ENCODE measurements at regions not wholly inside any gene's neighbourhood (a gene's known extent, or its start where the extent isn't known, plus 50 kb on each side); places are given as distances from the start of the nearest gene placed in this dataset.
A peak's percentile ranks its signal among the peaks of the same experiment; 100 is the strongest.

DNA sequence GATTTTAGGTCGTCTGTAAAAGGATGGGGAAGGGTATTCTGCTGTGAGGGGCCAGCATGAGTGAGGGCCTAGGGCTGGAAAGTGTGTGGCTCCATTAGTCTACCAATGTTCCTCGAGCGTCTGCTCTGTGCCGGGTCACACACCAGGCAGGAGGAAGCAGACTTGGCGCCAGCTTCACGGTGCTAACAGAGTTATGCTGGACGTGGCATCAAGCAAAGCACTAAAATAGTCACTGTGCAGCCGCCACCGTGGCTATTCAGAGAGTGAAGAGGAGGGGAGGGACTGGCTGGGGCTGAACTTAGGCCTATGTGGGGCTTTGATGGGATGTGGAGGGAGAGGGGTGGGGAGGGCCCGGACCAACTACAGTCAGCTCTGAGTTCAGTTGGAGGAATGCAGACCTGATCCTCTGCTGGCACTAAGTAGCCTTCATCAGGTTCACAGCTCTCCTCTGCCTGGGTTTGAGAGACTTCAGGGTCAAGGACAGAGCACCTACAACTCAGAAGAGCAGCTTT is 83.9 kb upstream of the MSX1 start:
- DNase-seq (ENCODE audit: low spot score): no peak

DNA sequence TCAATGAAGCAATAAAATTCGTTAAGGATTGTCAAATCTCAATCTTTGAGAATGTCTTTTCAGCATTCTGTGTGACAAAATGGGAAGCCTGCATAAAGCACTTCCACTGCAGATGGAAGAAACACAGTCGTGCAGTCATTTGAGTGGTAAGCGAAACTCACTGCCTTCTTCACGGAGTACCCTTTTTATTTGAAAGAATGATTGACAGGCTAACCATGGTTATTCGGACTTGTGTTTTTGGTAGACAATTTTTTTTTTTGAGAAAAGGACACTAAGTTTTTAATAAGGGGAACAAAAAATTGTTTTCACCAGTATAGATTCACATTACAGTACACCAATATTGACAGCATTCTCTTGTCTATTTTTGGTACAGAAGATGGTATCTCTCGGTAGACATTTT is 86.9 kb upstream of the MSX1 start:
- DNase-seq (ENCODE audit: low spot score): no peak

DNA sequence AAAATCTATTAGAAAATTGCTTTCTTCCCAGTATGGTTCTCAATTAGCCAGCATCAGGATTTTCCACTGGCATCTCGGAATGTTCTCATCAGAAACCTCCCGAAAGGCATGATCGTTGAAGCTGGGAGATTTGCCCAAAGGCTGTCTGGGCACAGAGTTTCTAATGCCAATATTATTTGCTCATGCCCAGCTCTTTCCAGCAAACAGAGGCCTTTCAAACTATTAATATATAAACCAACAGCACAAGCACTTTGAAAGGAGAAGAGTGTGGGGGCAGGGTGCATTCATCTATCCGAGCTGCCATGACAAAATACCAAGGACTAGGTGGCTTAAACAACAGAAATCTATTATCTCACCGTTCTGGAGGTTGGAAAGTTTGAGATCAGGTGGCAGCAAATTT is 88.3 kb upstream of the MSX1 start:
- no peak for DNase-seq (ENCODE audit: low spot score)

DNA sequence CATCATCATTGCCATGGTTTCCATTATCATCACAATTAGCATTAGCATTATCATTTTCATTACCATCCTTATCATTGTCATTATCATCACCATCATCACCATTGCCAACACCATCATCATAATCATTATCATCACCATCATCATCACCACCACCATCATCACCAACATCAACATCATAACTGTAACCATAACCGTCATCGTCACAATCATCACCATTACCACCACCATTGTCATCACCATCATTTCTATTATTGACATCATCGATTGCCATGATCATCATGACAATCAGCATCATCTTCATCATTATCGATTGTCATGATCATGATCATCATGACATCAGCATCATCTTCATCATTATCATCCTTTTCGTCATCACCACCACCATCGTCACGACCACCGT is 88.9 kb upstream of the MSX1 start:
- no peak for DNase-seq (ENCODE audit: low spot score)

DNA sequence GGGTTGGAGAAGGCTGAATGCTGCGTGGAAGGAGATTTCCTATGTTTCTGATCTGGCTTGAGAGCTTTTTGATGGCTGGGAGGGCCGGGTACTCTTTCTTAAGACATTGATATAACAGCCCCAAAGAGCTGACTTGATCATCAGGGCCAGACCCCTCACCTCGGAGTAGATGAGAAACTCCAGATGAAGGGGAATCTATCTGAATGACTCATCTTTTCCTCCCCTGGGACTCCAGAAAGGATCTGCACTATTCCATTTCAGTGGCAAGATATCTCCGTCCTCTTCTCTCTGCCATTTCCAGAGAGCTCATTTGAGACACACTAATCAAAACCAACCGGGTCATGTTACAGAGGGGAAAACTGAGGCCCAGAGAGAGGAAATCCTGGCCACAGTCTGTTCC is 92.9 kb upstream of the MSX1 start:
- peak; percentile 65 for DNase-seq (ENCODE audit: low spot score)

DNA sequence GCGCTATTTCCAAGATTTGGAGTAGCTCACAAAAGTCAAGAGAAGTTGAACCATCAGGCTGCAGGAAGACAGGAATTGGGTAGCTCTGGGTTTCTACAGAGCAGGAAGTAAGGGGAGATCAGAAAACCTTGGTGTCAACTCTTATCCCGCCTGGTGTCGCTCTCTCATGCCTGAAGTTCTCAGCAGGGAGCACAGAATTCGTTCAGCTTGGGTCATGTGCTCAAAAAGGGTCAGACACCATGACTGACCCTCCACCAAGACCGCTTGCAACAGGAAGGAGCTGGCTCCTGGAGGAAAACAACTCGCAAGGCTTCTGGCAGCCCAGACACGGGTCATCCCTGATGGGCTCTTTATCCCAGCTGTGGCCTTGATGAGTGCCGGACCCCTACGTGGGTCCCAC is 93.7 kb upstream of the MSX1 start:
- no peak for DNase-seq (ENCODE audit: low spot score)

DNA sequence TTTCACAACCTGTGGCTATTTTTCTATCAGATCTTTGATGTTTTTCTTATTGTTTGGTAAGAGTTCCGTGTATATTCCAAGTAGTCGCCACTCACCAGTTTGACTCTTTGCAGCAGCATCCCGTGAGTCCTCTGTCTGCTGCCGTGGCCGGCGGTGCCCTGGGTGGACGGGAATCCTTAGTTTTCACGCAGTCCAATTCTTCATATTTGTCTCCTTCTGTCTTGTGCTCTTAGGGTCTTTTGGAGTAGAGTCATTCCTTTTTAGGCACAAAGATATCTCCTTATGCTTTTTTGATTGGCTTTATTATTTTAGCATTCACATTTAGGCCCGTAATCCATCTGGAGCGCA is 94.9 kb upstream of the MSX1 start:
- DNase-seq (ENCODE audit: low spot score): no peak

DNA sequence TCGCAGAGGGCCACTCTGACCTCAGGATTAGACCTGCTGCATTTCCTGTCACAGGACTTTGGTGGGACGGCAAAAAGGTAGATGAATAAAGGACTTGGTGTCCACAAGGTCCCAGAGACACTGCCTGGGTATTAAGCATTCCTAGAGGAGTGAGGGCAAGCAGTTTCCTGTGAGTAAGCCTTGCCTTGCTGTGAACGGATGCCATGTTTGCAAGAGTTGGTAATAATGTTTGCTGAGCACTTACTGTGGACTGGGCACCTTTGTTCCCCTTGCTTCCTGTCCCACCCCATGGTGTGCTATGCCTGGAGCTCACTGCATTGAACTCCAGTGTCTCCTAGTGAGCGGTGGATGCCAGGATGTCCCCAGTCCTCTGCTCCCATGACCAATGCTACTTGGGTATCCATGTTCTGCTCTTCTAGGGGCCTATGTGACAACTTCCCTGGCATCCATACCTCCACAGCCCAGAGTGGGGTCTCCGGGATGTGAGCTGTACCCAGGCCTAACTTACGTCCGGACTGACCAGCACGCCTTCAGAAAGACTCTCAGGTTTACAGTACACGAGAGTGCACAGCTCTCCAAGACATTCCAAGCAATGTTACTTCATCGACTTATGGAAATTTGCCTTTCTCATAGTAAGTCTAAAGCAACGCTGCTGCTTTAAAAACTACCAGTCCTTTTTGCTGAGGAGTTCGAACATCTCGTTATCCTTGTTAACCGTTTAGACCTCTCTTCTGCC is 95.5 kb upstream of the MSX1 start:
- DNase-seq (ENCODE audit: low spot score): no peak

DNA sequence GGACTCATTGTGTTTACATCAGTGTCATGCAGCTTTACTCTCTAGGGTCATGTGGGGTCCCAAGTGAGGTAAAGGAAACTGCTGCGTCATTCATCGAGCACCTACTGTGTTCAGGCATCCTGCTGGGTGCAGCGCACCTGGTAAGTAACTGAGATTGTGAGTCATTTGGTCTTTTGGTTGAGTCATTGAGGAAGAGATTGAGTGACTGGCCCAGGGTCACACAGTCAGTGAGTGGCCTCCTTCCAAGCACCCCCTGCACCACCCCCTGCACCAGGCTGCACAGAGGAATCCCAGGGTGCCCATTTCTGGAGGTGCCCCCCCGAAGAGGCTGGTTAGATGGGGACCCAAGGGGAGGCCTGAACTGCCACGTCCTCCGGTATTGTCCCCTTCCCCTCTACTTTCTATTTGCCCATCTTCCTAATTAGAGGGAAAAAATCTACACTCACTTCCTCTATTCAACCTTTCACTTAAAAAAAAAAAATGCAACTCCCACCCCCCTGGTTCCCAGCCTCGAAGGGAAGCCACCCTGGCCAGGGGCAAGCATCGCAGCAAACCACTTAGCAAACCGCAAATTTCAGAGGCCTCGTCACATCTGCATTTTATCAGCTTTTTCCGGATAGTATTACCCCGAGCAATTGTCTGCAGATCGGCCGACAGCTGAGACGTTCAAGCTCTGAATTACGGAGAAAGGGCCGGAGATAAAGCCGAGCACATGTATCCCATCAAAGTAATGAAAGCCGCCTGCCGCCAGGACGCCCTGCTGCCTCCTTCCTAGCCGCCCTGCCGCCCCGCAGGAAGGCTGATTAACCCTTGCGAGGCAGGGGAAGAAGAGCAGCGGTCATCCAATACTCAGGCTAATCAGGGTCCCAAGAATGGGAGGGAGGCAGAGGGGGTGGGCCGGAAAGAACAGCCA is 96.3 kb upstream of the MSX1 start:
- peak; percentile 92 for DNase-seq (ENCODE audit: low spot score)

DNA sequence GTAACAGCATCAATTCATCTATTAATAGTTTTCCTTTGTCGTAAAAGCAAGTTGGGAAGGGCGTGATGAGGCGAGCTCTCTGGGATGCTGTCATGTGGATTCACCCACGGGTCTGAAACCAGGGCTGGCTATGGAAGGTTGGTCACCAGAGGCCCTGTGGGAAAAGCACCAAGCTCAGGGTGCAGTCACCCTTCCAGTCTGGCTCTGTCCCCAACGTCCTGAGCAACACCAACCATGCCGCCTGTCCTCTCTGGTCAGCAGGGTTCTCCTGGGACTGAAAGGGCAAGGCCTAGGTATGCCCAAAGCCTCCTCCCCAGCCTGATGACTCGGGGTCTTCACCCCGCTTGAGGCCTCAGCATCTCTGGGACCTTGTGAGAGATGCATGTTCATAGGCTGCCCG is 97.2 kb upstream of the MSX1 start:
- no peak for DNase-seq (ENCODE audit: low spot score)

DNA sequence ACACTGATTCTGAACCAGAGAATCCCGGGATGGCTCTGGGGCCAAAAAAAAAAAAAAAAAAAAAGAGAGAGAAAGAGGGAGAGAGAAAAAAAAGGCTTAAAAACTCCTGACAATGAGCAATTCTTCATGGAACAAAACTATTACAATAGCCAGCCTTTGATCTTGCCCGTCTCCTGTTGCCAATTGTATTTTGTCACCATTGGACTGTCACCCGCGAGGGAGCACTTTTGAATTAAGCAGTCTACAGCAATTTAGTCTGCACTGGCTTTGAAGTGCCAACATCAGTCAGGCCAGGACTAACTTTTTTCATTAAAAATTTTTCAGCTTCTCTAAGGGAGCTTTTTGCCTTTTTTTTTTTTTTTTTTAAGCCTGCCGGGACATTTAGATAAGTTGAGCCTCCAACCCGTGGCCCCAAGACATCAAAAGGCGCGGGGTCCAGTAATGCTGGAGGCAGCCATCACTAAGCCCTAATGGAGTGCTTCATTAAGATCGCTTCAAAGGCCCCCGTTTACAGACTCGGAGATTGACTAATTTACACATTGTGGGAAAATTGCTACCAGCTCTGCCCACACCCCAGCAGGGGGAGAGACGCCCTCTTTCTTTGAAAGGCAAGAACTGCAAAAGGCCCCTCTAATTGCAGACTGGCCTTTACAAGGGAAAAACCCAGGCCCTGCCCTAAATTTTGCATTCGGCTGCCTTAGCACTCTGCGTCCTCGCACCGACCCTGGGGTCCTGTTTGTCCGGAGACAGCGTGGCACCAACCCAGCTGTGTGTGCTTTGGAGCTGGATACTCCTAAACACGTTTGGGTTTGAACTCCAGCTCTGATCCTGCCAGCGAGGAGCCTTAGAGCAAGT is 98.1 kb upstream of the MSX1 start:
- no peak for DNase-seq (ENCODE audit: low spot score)

DNA sequence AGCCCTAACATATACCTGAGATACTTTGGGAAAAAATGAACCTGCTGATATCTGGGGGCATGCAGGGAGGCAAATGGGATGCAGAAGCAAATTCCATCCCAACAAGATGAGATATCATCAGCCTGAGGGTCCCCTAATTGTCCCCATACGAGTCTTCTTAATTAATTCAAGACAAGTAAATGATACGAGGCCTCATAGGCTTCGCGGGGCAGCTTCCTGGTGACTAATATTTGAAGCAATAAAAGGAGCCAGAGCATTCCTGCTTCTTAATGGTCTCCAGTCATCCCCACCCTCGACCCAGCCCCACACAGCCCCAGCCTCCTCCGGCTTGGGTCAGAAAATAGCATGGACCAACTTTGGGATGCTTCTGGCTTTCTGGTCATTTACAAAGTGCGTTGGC is 99.6 kb upstream of the MSX1 start:
- DNase-seq (ENCODE audit: low spot score): no peak

DNA sequence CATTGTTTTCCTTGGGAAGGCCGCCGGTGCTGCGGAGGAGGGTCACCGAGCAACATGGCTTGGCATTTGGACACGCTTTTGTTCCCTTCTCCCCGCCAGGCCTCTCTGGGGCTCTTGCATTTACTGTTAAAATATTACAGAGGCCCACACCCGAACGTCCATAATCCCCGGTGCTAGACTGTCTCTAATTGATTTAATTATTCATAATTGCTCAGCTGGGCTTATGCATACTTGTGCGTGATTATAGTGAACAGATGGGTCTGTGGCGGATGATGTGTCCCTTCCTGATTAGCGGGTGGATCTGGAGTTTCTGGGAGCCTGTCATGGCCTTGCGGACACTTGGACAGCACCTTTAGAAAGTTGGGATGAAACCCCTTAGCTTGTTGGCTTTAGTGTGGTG is 100.2 kb upstream of the MSX1 start:
- DNase-seq (ENCODE audit: low spot score): no peak

DNA sequence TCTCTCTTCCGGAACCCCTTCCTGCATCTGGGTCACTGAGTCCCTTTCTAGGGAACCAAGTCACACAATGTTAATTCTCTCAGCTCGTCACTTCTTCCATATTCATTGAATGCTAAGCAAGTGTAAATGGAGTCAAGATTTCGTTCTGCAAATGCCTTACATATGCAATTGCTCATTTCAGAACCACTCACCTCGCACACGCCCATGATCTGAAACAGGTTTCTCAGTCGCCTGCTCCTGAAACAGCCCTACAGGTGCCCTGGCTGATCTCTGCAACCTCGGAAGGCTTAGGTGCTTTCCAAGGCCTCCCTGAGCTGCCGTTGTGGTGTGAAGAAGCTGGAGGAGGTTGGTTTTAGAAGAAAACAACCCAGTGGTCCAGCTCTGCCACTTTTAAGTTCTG is 100.8 kb upstream of the MSX1 start:
- DNase-seq (ENCODE audit: low spot score): no peak

DNA sequence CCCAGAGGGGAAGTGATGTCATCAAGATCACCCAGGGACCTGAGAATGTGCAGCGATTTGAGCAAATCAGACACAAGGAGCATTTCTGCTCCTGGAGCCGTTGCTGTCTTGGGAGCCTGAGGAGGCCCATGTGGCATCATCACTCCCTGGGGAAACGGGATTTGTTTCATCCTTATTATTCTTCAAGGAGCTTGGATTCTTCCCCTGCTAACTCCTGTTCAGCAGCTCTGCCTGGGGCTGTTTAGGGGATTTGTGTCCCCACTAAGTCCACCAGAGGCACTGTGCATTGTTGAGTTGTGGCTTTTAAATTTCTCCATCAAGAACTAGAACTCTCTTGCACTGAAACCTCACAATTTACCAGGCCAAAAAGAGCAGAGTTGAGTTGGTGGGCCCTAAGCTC is 104.2 kb upstream of the MSX1 start:
- DNase-seq (ENCODE audit: low spot score): peak; percentile 24

DNA sequence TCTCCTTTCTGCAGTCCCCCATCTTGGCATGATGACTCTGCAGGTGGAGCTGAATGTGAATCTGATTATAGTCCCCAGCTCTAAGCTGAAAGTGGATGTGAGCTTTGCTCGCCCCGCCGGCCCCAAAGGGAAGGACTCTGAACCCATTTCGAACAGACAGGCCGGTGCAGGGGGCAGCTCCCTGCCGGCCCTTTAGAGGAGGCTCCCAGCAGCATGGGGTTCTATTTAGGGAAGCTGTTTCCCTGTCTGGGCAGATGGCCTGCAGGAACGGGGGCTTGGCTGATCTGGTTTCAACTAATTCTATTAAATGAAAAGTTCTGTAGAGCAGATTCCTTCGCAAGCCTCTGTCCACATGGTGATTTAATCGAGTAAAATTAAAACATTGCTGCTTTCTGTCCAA is 104.8 kb upstream of the MSX1 start:
- peak; percentile 81 for DNase-seq (ENCODE audit: low spot score)

DNA sequence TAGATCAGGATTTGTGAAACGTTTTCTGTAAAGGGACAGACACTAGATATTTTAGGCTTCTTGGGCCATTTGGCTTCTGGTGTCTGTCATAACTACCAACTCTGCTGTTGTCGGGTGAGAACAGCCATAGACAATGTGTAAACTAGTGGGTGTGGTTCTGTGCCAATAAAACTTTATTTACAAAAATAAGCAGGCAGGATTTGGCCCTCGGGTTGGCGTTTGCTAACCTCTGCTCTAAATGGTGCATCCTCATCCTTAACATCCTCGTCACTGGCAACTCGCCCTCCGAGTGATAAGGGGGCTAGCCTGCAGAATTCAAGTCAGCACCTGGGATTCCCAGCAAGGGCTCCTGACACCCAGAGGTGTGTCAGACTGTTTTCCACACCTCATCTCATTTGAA is 105.8 kb upstream of the MSX1 start:
- DNase-seq (ENCODE audit: low spot score): no peak

DNA sequence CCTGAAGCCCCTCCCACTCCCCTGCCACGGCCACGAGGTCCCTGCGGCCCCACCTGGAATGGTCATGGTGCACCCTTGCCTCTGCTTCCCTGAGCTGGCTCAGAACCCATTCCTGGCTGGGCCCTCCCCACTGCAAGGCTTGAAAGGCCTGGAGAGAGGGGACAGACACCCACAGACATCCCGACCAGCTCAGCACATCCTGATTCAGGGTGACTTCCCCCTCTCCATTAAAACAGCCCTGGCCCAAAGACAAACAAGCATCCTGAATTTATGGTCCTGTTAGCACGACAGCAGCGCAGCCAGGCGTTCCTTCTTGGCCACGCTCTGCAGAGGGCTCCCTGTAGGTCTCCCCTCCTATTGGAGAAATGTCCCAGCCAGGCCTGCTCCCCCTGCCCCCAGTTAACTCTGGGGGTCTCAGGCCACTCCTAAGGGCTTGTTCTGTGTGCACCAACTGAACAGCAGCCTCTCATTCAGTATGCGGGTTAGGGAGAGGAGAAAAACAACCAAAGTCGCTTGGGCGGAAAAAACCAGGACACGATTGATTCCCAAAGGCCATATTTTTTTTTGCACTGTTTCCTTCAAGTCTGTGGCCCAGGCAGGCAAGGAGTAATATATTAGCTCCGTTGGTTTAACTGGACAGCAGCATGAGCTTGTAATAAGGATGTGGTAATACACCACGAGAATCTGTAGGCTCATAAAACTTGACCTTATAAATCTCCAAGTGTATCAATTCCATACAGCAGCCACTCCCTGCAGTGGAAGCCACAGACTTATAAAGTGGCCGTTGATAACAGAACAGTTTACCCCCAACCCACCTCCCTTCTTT is 106.7 kb upstream of the MSX1 start:
- no peak for DNase-seq (ENCODE audit: low spot score)

DNA sequence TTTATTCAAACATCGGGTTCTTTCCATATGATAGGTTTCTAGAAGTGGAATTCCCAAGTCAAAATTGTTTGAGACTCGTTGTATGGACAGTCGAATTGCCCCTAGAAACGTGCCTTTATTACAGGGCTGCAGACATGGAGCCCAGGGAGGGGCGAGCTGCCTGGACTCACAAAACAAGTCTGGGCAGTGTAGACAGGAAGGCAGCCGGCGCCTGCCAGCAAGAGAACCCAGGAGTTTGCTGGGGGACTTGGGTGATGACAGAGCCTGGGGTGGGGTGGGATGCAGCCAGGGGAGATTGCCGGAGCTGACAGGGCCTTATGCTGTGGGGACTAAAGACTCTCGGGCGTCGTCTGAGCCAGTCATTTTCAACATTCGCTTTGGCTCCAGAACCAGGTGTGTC is 107.4 kb upstream of the MSX1 start:
- DNase-seq (ENCODE audit: low spot score): no peak

DNA sequence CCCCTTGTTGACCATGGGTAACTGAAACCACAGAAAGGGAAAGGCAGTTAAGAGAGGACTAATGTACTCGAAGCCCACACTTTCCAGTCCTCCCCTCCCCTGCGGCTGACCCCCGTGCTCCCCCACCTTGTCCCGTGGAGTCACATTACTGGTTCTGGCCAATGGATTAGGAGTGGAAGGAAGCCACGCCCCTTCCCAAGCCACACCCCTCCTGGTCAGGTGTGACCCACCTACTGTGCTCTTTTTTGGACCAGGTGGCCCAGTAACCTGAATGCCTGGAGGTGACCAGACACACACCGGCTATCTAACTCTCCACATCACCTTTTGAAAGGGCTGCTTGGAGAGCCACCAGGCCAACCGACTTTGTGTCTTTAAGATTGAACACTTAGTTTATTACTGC is 109.3 kb upstream of the MSX1 start:
- DNase-seq (ENCODE audit: low spot score): no peak

DNA sequence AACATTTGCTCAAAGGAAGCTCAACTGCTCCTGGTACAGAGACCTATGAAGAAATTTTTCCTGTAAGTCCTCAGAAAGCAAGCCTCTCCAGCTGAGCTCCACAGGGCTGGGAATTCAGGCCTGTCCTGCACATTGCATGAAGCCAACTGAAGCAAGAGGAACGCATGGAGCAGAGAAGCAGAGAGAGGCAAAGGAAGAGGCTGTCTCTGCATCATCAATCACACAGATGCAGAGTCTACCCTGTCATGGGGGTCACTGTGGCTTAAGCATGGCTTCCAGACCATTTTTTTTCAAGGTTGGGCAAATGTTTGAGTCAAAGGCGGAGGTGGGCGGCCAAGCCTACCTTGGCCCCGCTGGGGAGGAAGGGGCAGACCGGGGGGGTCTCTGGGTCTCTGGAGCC is 110.3 kb upstream of the MSX1 start:
- no peak for DNase-seq (ENCODE audit: low spot score)
